Prostate gland (tissue), 2 donors: ENCODE measurements at regions not wholly inside any gene's neighbourhood (a gene's known extent, or its start where the extent isn't known, plus 50 kb on each side); places are given as distances from the start of the nearest gene placed in this dataset.

ENCODE experiments used
- POLR2AphosphoS5 ChIP-seq: sonication (generic); formaldehyde crosslinking; IDR thresholded peaks from one replicate; pipeline ENCODE4 v1.6.1; 2017; ENCODE audit warnings: antibody characterized with exemption
- TF ChIP-seq, protein P1 (sequence below), 4 experiments: fragments of 200-600 bp in 2 of 4; fragments of 450-650 bp in 2 of 4; sonication (generic) in 2 of 4; IDR thresholded peaks; 1 replicate in 3 of 4; 2 replicates in 1 of 4; pipeline ENCODE4 v1.5.1; 2016 to 2019; ENCODE audit warnings: antibody characterized with exemption in 4 of 4, mild to moderate bottlenecking in 2 of 4, moderate library complexity in 2 of 4

DNA sequence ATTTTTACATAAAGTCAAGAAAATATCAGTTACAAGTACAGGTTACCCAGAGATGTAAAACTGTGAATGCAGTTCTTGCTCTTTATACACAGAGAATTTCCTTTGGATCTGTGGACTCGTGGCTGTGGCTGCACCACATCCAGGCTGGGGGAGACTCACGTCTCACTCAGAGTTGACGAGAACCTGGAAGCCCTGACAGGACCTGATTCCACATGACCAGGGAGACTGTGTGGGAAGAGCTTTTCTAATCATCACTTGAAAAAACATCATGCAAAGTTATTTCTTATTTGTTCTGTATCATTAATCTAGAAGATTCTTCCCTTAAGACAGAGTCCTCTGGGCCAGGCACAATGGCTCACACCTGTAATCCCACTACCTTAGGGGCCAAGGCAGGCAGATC is 1159.0 kb downstream of the RPIA start:
- no peak for TF ChIP-seq POLR2AphosphoS5
- TF ChIP-seq, protein P1, sequence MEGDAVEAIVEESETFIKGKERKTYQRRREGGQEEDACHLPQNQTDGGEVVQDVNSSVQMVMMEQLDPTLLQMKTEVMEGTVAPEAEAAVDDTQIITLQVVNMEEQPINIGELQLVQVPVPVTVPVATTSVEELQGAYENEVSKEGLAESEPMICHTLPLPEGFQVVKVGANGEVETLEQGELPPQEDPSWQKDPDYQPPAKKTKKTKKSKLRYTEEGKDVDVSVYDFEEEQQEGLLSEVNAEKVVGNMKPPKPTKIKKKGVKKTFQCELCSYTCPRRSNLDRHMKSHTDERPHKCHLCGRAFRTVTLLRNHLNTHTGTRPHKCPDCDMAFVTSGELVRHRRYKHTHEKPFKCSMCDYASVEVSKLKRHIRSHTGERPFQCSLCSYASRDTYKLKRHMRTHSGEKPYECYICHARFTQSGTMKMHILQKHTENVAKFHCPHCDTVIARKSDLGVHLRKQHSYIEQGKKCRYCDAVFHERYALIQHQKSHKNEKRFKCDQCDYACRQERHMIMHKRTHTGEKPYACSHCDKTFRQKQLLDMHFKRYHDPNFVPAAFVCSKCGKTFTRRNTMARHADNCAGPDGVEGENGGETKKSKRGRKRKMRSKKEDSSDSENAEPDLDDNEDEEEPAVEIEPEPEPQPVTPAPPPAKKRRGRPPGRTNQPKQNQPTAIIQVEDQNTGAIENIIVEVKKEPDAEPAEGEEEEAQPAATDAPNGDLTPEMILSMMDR (IDR thresholded peaks at IDR 0.05): no peak
